ENCODE measurements at regions not wholly inside any gene's neighbourhood (a gene's known extent, or its start where the extent isn't known, plus 50 kb on each side); places are given as distances from the start of the nearest gene placed in this dataset.

- Mint-ChIP-seq H3K9me3 (no peaks in the 10 kb centered on the region), H3K36me3 (no peaks in the 10 kb centered on the region), H3K4me3 (no peak overlapping the region), H3K27me3 (ENCODE audit: insufficient read depth, low read depth) (peaks cover 13% of the 10 kb centered on the region), H3K4me1 (peaks cover 13% of the 10 kb centered on the region), H3K27ac (no peak overlapping the region)
- Histone ChIP-seq H3K79me2 (ENCODE audit: low read depth) (no peaks in the 10 kb centered on the region), H3K4me1 (no peaks in the 10 kb centered on the region), H3K4me2 (no peak overlapping the region), H3K27me3 (no peaks in the 10 kb centered on the region), H4K20me1 (ENCODE audit: low read depth) (no peaks in the 10 kb centered on the region), H3K9me3 (ENCODE audit: low read depth) (no peaks in the 10 kb centered on the region), H3K36me3 (no peaks in the 10 kb centered on the region), H3K4me3 (no peak overlapping the region), H3K27ac (no peak overlapping the region), H2AFZ (replicated peaks) (no peak overlapping the region), H3F3A (ENCODE audit: low read depth) (no peaks in the 10 kb centered on the region), H3K9ac (no peak overlapping the region)
- no peak for DNase-seq (ENCODE audit: low spot score)
- TF ChIP-seq CTCF (IDR thresholded peaks at IDR 0.05) = no peak
- no peak for TF ChIP-seq EZH2 (IDR thresholded peaks at IDR 0.05)
Observed at GRCh38 chr3:73708956-73709355, 84.2 kb upstream of the PDZRN3 start.

GRCh38 chr3:73707772-73708171 is 83.0 kb upstream of the PDZRN3 start:
- H3K4me1 ChIP-seq = no peaks in the 10 kb centered on the region
- H3K4me3 ChIP-seq = no peak overlapping the region
- H3K4me2 ChIP-seq = no peak overlapping the region
- no peaks in the 10 kb centered on the region for H3K79me2 ChIP-seq (ENCODE audit: low read depth)
- Mint-ChIP-seq H3K27ac (no peak overlapping the region), H3K36me3 (no peaks in the 10 kb centered on the region), H3K9me3 (no peaks in the 10 kb centered on the region), H3K4me3 (no peak overlapping the region), H3K4me1 (peaks cover 13% of the 10 kb centered on the region), H3K27me3 (ENCODE audit: insufficient read depth, low read depth) (peaks cover 9% of the 10 kb centered on the region)
- no peaks in the 10 kb centered on the region for H4K20me1 ChIP-seq (ENCODE audit: low read depth)
- H3K27me3 ChIP-seq = no peaks in the 10 kb centered on the region
- H3F3A ChIP-seq (ENCODE audit: low read depth) = no peaks in the 10 kb centered on the region
- H3K27ac ChIP-seq = no peak overlapping the region
- DNase-seq (ENCODE audit: low spot score) = no peak
- H2AFZ ChIP-seq (replicated peaks) = no peak overlapping the region
- H3K9me3 ChIP-seq (ENCODE audit: low read depth) = no peaks in the 10 kb centered on the region
- H3K9ac ChIP-seq = no peak overlapping the region
- H3K36me3 ChIP-seq = no peaks in the 10 kb centered on the region
- TF ChIP-seq CTCF (IDR thresholded peaks at IDR 0.05) = no peak
- TF ChIP-seq EZH2phosphoT487 (IDR thresholded peaks at IDR 0.05) = no peak
- no peak for TF ChIP-seq EZH2 (IDR thresholded peaks at IDR 0.05)

GRCh38 chr3:73706771-73707170 is 82.0 kb upstream of the PDZRN3 start:
- H3K79me2 ChIP-seq (ENCODE audit: low read depth) = no peaks in the 10 kb centered on the region
- H3K4me1 ChIP-seq = no peaks in the 10 kb centered on the region
- H3K36me3 Mint-ChIP-seq = no peaks in the 10 kb centered on the region
- H3K4me2 ChIP-seq = no peak overlapping the region
- H2AFZ ChIP-seq (replicated peaks) = no peak overlapping the region
- no peak overlapping the region for H3K9ac ChIP-seq
- no peaks in the 10 kb centered on the region for H3K9me3 ChIP-seq (ENCODE audit: low read depth)
- H3F3A ChIP-seq (ENCODE audit: low read depth) = no peaks in the 10 kb centered on the region
- no peak overlapping the region for H3K27ac ChIP-seq
- H3K36me3 ChIP-seq = no peaks in the 10 kb centered on the region
- H3K4me3 Mint-ChIP-seq = no peak overlapping the region
- no peak for DNase-seq (ENCODE audit: low spot score)
- peaks cover 13% of the 10 kb centered on the region for H3K4me1 Mint-ChIP-seq
- H4K20me1 ChIP-seq (ENCODE audit: low read depth) = no peaks in the 10 kb centered on the region
- TF ChIP-seq CTCF (IDR thresholded peaks at IDR 0.05) (no peak), EZH2phosphoT487 (IDR thresholded peaks at IDR 0.05) (no peak), EZH2 (IDR thresholded peaks at IDR 0.05) (no peak)
- H3K9me3 Mint-ChIP-seq = no peaks in the 10 kb centered on the region
- no peak overlapping the region for H3K27ac Mint-ChIP-seq
- H3K27me3 ChIP-seq = no peaks in the 10 kb centered on the region
- no peak overlapping the region for H3K4me3 ChIP-seq
- peaks cover 9% of the 10 kb centered on the region for H3K27me3 Mint-ChIP-seq (ENCODE audit: insufficient read depth, low read depth)

- H3K9me3 Mint-ChIP-seq = no peaks in the 10 kb centered on the region
- H3K27ac ChIP-seq = no peak overlapping the region
- no peaks in the 10 kb centered on the region for H3K4me1 ChIP-seq
- no peak overlapping the region for H3K4me2 ChIP-seq
- no peak overlapping the region for H2AFZ ChIP-seq (replicated peaks)
- H4K20me1 ChIP-seq (ENCODE audit: low read depth) = no peaks in the 10 kb centered on the region
- H3K9ac ChIP-seq = no peak overlapping the region
- H3K36me3 Mint-ChIP-seq = no peaks in the 10 kb centered on the region
- no peaks in the 10 kb centered on the region for H3K36me3 ChIP-seq
- H3K27me3 Mint-ChIP-seq (ENCODE audit: insufficient read depth, low read depth) = peaks cover 2% of the 10 kb centered on the region
- no peak for DNase-seq (ENCODE audit: low spot score)
- H3F3A ChIP-seq (ENCODE audit: low read depth) = no peaks in the 10 kb centered on the region
- H3K27ac Mint-ChIP-seq = no peak overlapping the region
- H3K4me3 Mint-ChIP-seq = no peak overlapping the region
- H3K79me2 ChIP-seq (ENCODE audit: low read depth) = no peaks in the 10 kb centered on the region
- no peaks in the 10 kb centered on the region for H3K27me3 ChIP-seq
- TF ChIP-seq EZH2phosphoT487 (IDR thresholded peaks at IDR 0.05) = no peak
- no peak for TF ChIP-seq EZH2 (IDR thresholded peaks at IDR 0.05)
- TF ChIP-seq CTCF (IDR thresholded peaks at IDR 0.05) = no peak
- no peaks in the 10 kb centered on the region for H3K9me3 ChIP-seq (ENCODE audit: low read depth)
- peaks cover 13% of the 10 kb centered on the region for H3K4me1 Mint-ChIP-seq
- no peak overlapping the region for H3K4me3 ChIP-seq
Observed at GRCh38 chr3:73705792-73706191, 81.1 kb upstream of the PDZRN3 start.

All from neural progenitor cell (in vitro differentiated cells).